NCI-H526 treated with DMSO at 0.1 percent for 48 hours (cell line): ENCODE measurements at regions not wholly inside any gene's neighbourhood (a gene's known extent, or its start where the extent isn't known, plus 50 kb on each side); places are given as distances from the start of the nearest gene placed in this dataset.
A peak's percentile ranks its signal among the peaks of the same experiment; 100 is the strongest.
"Not testable (repeated sequence)": the region's sequence is repeated elsewhere in the genome, so short reads cannot be mapped to it uniquely, and the experiment has no call there.

Source experiments
- DNase-seq: peaks from one replicate; lab custom pipeline; 2025; lab: John Stamatoyannopoulos, UW

GRCh38 chr14:106235356-106236159, 709.2 kb downstream of the TMEM121 start:
- DNase-seq, result peak; percentile 75

- no peak for DNase-seq
Measured at GRCh38 chr14:106248321-106249192, 722.2 kb downstream of the TMEM121 start.

- DNase-seq, result not testable (repeated sequence)
Measured at GRCh38 chr14:106253995-106254394, 727.6 kb downstream of the TMEM121 start.

GRCh38 chr14:106257569-106257994, 731.2 kb downstream of the TMEM121 start:
- peak; percentile 21 for DNase-seq

GRCh38 chr14:106268013-106268727, 741.8 kb downstream of the TMEM121 start:
- peak; percentile 19 for DNase-seq

- DNase-seq, result peak; percentile 10
Measured at GRCh38 chr14:106269029-106269428, 742.6 kb downstream of the TMEM121 start.

- DNase-seq, result no peak
Measured at GRCh38 chr14:106269451-106270204, 743.2 kb downstream of the TMEM121 start.

- not testable (repeated sequence) for DNase-seq
Measured at GRCh38 chr14:106270476-106271121, 744.2 kb downstream of the TMEM121 start.

GRCh38 chr14:106276326-106277267, 750.2 kb downstream of the TMEM121 start:
- peak; percentile 5 for DNase-seq

- peak; percentile 4 for DNase-seq
Measured at GRCh38 chr14:106277503-106277902, 751.1 kb downstream of the TMEM121 start.

- no peak for DNase-seq
Measured at GRCh38 chr14:106280876-106281275, 754.5 kb downstream of the TMEM121 start.

- no peak for DNase-seq
Measured at GRCh38 chr14:106286697-106287290, 760.4 kb downstream of the TMEM121 start.

GRCh38 chr14:106287506-106287905, 761.1 kb downstream of the TMEM121 start:
- no peak for DNase-seq

- no peak for DNase-seq
Measured at GRCh38 chr14:106291626-106292025, 765.2 kb downstream of the TMEM121 start.

GRCh38 chr14:106294324-106294723, 767.9 kb downstream of the TMEM121 start:
- no peak for DNase-seq

- DNase-seq, result not testable (repeated sequence)
Measured at GRCh38 chr14:106300951-106301510, 774.6 kb downstream of the TMEM121 start.

GRCh38 chr14:106301609-106302008, 775.2 kb downstream of the TMEM121 start:
- not testable (repeated sequence) for DNase-seq

GRCh38 chr14:106302661-106303060, 776.3 kb downstream of the TMEM121 start:
- peak; percentile 52 for DNase-seq

- no peak for DNase-seq
Measured at GRCh38 chr14:106304271-106304670, 777.9 kb downstream of the TMEM121 start.
